ENCODE measurements at regions not wholly inside any gene's neighbourhood (a gene's known extent, or its start where the extent isn't known, plus 50 kb on each side); places are given as distances from the start of the nearest gene placed in this dataset.

DNA sequence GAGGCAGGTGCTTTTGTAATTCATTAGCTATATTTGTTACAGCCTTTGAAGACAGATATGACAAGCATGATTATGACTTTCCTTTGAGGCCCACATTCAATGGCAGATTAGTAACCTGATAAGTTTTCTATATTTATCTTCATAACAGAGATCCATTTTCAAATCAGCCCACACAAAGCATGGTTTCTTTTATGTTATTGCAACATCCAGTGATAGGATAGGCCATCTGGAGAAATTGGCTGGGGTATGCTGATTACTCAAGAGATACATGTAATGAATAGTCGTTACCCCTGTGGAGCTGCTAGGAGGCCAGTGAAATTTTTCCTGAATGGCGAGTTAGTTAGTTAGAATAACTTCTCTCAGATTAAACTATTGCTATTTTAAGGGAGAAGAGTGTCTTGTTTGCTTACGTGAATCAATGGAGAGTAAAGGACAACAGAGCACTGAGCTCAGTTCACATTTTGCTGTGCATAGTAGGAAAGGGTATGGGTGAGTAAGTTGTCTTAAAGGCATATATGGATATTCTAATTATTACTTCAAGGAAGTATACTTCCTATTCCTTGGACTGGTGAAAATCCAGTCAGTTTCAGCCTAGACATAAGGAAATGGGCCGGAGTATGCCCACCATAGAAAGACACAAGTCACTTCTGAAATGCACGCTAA is 79.2 kb upstream of the DKK2 start:
- H3K27ac ChIP-seq (ENCODE audit: low read length) = no peak overlapping the region
- no peaks in the 10 kb centered on the region for H3K9me3 ChIP-seq (ENCODE audit: control insufficient read depth, low read depth, low read length)
- WGBS (ENCODE audit: insufficient coverage, low lambda C conversion rate) = no CpG with 5 or more reads among the region's 5 CpGs
- no peak overlapping the region for H3K4me3 ChIP-seq (ENCODE audit: low read length)
- H3K4me1 ChIP-seq (ENCODE audit: control insufficient read depth, insufficient read depth, low read length) = no peaks in the 10 kb centered on the region
- H3K27me3 ChIP-seq (ENCODE audit: control insufficient read depth, insufficient read depth, low read length) = no peaks in the 10 kb centered on the region
- no peaks in the 10 kb centered on the region for H3K36me3 ChIP-seq (ENCODE audit: control insufficient read depth, insufficient read depth, low read length)
- no peak for DNase-seq

DNA sequence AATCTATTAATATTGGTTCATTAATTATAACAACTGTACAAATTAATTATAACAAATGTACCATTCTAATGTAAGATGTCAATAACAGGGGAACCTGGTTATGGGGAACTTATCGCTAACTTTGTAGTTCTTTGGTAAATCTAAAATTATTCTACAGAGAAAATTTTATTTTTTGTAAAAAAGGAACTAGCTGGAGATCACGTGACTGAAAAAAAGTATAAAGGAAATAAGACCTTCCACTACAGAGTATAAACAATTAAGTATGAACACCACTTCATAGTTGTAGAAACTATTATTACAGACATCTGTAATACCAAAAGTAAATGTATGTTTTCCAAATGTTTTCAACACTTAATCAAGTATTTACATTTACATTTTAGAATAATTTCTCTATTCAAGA is 77.9 kb upstream of the DKK2 start:
- no peak overlapping the region for H3K27ac ChIP-seq (ENCODE audit: low read length)
- no peaks in the 10 kb centered on the region for H3K36me3 ChIP-seq (ENCODE audit: control insufficient read depth, insufficient read depth, low read length)
- 60% methylated on average over 1 of the region's 2 CpGs for WGBS (ENCODE audit: insufficient coverage, low lambda C conversion rate)
- H3K9me3 ChIP-seq (ENCODE audit: control insufficient read depth, low read depth, low read length) = no peaks in the 10 kb centered on the region
- no peak overlapping the region for H3K4me3 ChIP-seq (ENCODE audit: low read length)
- DNase-seq = no peak
- no peaks in the 10 kb centered on the region for H3K4me1 ChIP-seq (ENCODE audit: control insufficient read depth, insufficient read depth, low read length)
- no peaks in the 10 kb centered on the region for H3K27me3 ChIP-seq (ENCODE audit: control insufficient read depth, insufficient read depth, low read length)

DNA sequence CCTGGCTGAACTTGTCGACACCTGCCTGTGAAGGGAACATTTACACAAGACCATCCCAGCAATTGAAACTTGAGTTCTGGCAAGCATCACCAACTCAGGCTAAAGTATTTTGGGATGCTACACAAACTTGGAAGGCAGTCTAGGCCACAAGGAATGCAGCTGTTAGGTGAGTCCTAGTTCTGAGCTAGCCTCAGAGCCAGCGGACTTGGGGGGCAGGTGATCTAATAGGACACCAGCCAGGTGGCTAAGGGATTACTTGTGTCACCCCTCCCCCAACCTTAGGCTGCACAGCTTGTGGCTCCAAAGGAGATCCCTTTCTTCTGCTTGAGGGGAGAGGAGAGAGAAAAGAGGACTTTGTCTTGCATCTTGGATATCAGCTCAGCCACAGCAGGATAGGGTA is 62.3 kb upstream of the DKK2 start:
- Histone ChIP-seq H3K27me3 (ENCODE audit: control insufficient read depth, insufficient read depth, low read length) (no peaks in the 10 kb centered on the region), H3K4me3 (ENCODE audit: low read length) (no peak overlapping the region), H3K4me1 (ENCODE audit: control insufficient read depth, insufficient read depth, low read length) (no peaks in the 10 kb centered on the region), H3K36me3 (ENCODE audit: control insufficient read depth, insufficient read depth, low read length) (no peaks in the 10 kb centered on the region), H3K27ac (ENCODE audit: low read length) (no peak overlapping the region), H3K9me3 (ENCODE audit: control insufficient read depth, low read depth, low read length) (no peaks in the 10 kb centered on the region)
- no CpG with 5 or more reads among the region's 2 CpGs for WGBS (ENCODE audit: insufficient coverage, low lambda C conversion rate)
- DNase-seq = no peak

DNA sequence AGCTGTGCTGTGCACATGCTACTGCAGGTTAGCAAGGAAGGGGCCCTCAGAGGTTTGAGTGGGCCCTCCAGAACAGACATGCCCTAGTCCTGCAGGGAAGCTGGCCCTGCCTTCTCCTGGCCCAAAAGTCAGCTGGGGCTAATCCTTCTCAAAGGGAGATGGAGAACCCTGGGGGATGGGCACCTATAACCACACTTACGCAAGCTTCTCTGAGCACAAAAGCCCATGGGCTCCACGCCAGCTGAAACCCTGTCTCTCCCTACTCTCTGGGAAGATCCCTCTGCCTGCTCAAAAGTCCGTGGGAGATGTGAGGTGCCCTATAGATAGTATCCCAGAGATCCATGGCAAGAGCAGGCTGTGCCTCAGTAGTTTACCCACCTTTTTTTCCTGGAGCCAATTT is 58.9 kb upstream of the DKK2 start:
- no peaks in the 10 kb centered on the region for H3K27me3 ChIP-seq (ENCODE audit: control insufficient read depth, insufficient read depth, low read length)
- no peaks in the 10 kb centered on the region for H3K9me3 ChIP-seq (ENCODE audit: control insufficient read depth, low read depth, low read length)
- no CpG with 5 or more reads among the region's 3 CpGs for WGBS (ENCODE audit: insufficient coverage, low lambda C conversion rate)
- H3K4me3 ChIP-seq (ENCODE audit: low read length) = no peak overlapping the region
- no peak overlapping the region for H3K27ac ChIP-seq (ENCODE audit: low read length)
- no peak for DNase-seq
- H3K4me1 ChIP-seq (ENCODE audit: control insufficient read depth, insufficient read depth, low read length) = no peaks in the 10 kb centered on the region
- no peaks in the 10 kb centered on the region for H3K36me3 ChIP-seq (ENCODE audit: control insufficient read depth, insufficient read depth, low read length)

DNA sequence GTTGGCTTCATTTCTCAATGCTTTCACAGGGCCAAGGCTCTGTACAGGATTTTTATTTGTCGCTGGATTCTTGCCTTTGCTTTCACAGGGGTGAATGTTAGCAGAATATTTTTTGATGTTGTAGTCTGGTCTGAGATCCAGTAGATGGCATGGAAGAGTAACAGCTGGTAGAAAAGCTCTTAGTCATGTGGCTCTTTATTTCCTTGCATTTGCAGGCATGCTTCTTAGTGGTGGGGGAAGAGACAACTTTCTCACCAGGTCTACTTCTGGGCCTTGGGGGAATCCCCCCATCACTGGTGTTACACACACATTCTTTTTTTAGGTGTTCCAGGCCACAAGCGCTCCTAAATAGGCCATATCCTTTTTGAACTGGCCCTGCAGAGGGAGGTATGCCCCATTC is 58.2 kb upstream of the DKK2 start:
- H3K27me3 ChIP-seq (ENCODE audit: control insufficient read depth, insufficient read depth, low read length) = no peaks in the 10 kb centered on the region
- no peak for DNase-seq
- WGBS (ENCODE audit: insufficient coverage, low lambda C conversion rate) = no CpG with 5 or more reads among the region's 2 CpGs
- H3K9me3 ChIP-seq (ENCODE audit: control insufficient read depth, low read depth, low read length) = no peaks in the 10 kb centered on the region
- H3K4me3 ChIP-seq (ENCODE audit: low read length) = no peak overlapping the region
- no peaks in the 10 kb centered on the region for H3K4me1 ChIP-seq (ENCODE audit: control insufficient read depth, insufficient read depth, low read length)
- H3K36me3 ChIP-seq (ENCODE audit: control insufficient read depth, insufficient read depth, low read length) = no peaks in the 10 kb centered on the region
- no peak overlapping the region for H3K27ac ChIP-seq (ENCODE audit: low read length)

Data from large intestine (tissue), 3 donors.